VCaP (cell line): ENCODE measurements at regions not wholly inside any gene's neighbourhood (a gene's known extent, or its start where the extent isn't known, plus 50 kb on each side); places are given as distances from the start of the nearest gene placed in this dataset.
"Not testable (repeated sequence)": the region's sequence is repeated elsewhere in the genome, so short reads cannot be mapped to it uniquely, and the experiment has no call there.

Source experiments
- H3K27ac ChIP-seq: fragments of 450-650 bp; 2 replicates; pipeline ENCODE4 v1.5.1; 2017
- CTCF ChIP-seq: fragments of 450-650 bp; conservative IDR thresholded peaks from 2 replicates; pipeline ENCODE4 v1.5.1; 2017; ENCODE audit warnings: mild to moderate bottlenecking, moderate library complexity

- TF ChIP-seq CTCF = no peak
- no peak overlapping the region for H3K27ac ChIP-seq
Observed at GRCh38 chr2:23037596-23037995, 347.4 kb upstream of the KLHL29 start.

DNA sequence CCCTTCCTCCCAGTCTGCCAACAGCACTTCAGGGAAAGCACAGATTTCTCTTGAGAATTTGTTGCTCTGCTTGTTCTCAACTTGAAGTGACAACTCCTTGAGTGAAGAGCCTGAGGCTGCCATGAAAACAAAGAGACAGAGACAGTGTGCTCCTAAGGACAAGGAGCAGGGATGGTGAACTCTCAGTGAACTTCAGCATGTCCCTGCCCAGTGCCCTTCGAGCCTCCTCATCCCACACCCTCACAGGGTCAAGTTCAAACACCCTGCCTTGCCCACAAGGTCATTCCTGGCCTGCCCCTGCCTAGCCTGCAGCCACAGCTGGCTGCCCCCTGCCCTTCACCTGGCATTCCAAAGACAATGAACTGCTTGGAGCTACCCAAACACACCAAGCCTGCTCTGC, 343.5 kb upstream of the KLHL29 start:
- no peak overlapping the region for H3K27ac ChIP-seq
- TF ChIP-seq CTCF = no peak

GRCh38 chr2:23042216-23042906, 342.6 kb upstream of the KLHL29 start:
- no peak overlapping the region for H3K27ac ChIP-seq
- TF ChIP-seq CTCF = no peak

DNA sequence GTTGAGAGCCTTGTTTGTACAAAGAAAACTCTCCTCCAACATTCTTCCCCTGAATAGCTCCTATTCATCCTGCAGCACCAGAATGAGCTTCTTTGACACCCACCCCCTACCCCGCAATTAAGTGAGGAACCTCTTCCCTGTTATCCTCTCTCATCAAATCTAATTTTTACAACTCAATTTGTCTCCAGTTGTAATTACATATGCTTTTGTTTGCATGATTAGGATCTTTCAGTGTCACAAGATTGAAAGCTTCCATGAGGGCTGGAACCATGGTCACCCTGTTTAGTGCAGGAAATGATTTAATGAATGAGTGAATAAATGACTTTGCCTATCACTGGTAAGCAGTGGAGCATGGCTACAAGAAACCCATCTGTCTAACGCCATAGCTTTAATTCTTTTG, 334.6 kb upstream of the KLHL29 start:
- no peak for TF ChIP-seq CTCF

GRCh38 chr2:23053601-23054000, 331.4 kb upstream of the KLHL29 start:
- no peak for TF ChIP-seq CTCF
- H3K27ac ChIP-seq = no peak overlapping the region

More for the DNA sequence above, 334.6 kb upstream of the KLHL29 start:
- H3K27ac ChIP-seq = no peak overlapping the region

DNA sequence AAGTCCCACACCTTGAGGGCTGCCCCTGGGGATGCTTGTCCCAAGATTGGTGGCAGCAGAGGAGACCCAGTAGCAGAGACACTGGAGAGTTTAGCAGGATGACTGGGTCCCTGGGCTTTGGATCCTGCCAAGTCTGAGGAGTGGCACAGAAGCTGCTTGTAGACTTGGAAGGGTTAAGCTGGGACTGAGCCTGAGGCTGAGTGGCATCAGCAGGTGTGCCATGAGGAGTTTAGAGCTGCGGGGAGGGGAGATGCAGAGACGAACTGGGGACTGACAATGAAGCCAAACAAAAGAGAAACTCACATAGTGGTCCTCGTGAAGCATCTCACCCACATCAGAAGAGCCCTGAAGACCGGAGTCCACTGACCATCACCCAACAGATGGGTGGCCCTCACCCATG, 329.7 kb upstream of the KLHL29 start:
- no peak overlapping the region for H3K27ac ChIP-seq
- TF ChIP-seq CTCF = no peak

DNA sequence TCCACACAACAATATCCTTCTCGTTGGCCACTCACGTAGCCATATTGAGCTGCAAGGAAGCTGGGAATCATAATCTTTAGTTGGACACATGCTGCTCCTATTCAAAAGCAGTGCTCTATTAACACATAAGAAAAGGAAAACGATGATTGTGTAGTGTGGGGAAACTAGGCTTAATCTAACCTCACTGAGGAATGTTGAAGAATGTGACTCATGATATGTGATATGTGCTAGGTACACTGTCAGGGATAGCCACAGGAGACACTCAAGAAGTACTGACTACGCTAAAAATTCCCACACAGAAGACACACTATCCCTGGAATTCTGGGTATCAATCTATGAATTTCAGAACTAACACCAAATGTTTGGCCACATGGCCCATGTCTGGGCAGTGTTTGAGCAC, 328.1 kb upstream of the KLHL29 start:
- not testable (repeated sequence) for H3K27ac ChIP-seq

DNA sequence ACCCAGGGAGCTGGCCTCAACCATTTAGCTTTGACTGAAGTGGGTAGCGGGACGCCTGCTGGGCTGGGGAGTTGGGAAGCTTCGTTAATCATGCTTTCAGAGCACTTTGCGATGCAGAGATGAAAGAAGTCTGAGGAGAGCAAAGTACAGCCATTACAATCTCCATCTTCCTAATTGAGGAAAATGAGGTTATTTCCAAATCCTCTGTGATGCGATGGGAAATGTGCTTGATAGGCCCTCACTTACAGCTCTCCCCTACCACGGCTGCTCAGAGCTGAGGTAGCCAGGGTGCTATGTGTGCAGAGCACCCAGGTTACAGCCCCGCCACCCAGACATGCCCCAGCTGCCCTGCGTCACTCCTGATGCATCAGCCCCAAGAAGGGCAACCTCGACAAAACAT, 326.5 kb upstream of the KLHL29 start:
- TF ChIP-seq CTCF = no peak
- no peak overlapping the region for H3K27ac ChIP-seq
